H9 (cell line): ENCODE measurements at regions not wholly inside any gene's neighbourhood (a gene's known extent, or its start where the extent isn't known, plus 50 kb on each side); places are given as distances from the start of the nearest gene placed in this dataset.

Experiments
- DNase-seq: peaks from one replicate; pipeline ENCODE4 v3.0.0-alpha.2; 2017
- H2AFZ ChIP-seq: one replicate; pipeline ENCODE4 v1.6.1; 2013; ENCODE audit warnings: mild to moderate bottlenecking, low read length, control low read depth, moderate library complexity
- H2AK5ac ChIP-seq: 2 replicates; pipeline ENCODE4 v1.6.1; 2013; ENCODE audit warnings: low read length, control low read depth, mixed read lengths; ENCODE audit not compliant: insufficient read length
- H2BK120ac ChIP-seq: one replicate; pipeline ENCODE4 v1.6.1; 2013; ENCODE audit warnings: low read depth, mild to moderate bottlenecking, low read length, control low read depth, inconsistent platforms; ENCODE audit not compliant: poor library complexity, severe bottlenecking
- H2BK12ac ChIP-seq: 2 replicates; pipeline ENCODE4 v1.6.1; 2013; ENCODE audit warnings: low read length, control low read depth, mixed read lengths, low read depth; ENCODE audit not compliant: insufficient read length
- H2BK15ac ChIP-seq: 2 replicates; pipeline ENCODE4 v1.6.1; 2013; ENCODE audit warnings: low read depth, low read length, control low read depth
- H2BK20ac ChIP-seq: one replicate; pipeline ENCODE4 v1.6.1; 2013; ENCODE audit warnings: low read depth, mild to moderate bottlenecking, low read length, control low read depth, inconsistent platforms; ENCODE audit not compliant: poor library complexity, severe bottlenecking
- H2BK5ac ChIP-seq: 2 replicates; pipeline ENCODE4 v1.6.1; 2013; ENCODE audit warnings: low read length, control low read depth, mixed read lengths; ENCODE audit not compliant: insufficient read length
- H3K14ac ChIP-seq: 2 replicates; pipeline ENCODE4 v1.6.1; 2013; ENCODE audit warnings: low read length, control low read depth; ENCODE audit not compliant: insufficient read depth
- H3K18ac ChIP-seq: 2 replicates; pipeline ENCODE4 v1.6.1; 2013; ENCODE audit warnings: low read depth, mild to moderate bottlenecking, mixed read lengths, low read length, control low read depth; ENCODE audit not compliant: insufficient read length
- H3K23ac ChIP-seq: 2 replicates; pipeline ENCODE4 v1.6.1; 2013; ENCODE audit warnings: low read length, control low read depth, mixed read lengths, low read depth; ENCODE audit not compliant: insufficient read length
- H3K23me2 ChIP-seq: 2 replicates; pipeline ENCODE4 v1.6.1; 2013; ENCODE audit warnings: low read depth, mild to moderate bottlenecking, mixed read lengths, low read length, control low read depth; ENCODE audit not compliant: insufficient read length, poor library complexity, severe bottlenecking
- H3K27ac ChIP-seq: 2 replicates; pipeline ENCODE4 v1.5.1; 2013; ENCODE audit warnings: low read length, control low read depth, mixed read lengths, low read depth; ENCODE audit not compliant: insufficient read length
- H3K27me3 ChIP-seq: 2 replicates; pipeline ENCODE4 v1.6.1; 2013; ENCODE audit warnings: low read length, control low read depth, inconsistent platforms; ENCODE audit not compliant: insufficient read depth
- H3K4ac ChIP-seq: 2 replicates; pipeline ENCODE4 v1.6.1; 2013; ENCODE audit warnings: low read depth, mild to moderate bottlenecking, control low read depth, inconsistent platforms, low read length, moderate library complexity
- H3K4me1 ChIP-seq: 2 replicates; pipeline ENCODE4 v1.6.1; 2013; ENCODE audit warnings: low read length, control low read depth, inconsistent platforms; ENCODE audit not compliant: insufficient read depth
- H3K4me2 ChIP-seq: 2 replicates; pipeline ENCODE4 v1.6.1; 2013; ENCODE audit warnings: low read length, control low read depth, mixed read lengths; ENCODE audit not compliant: insufficient read length, insufficient read depth
- H3K56ac ChIP-seq: 2 replicates; pipeline ENCODE4 v1.6.1; 2013; ENCODE audit warnings: low read depth, mild to moderate bottlenecking, mixed read lengths, low read length, control low read depth; ENCODE audit not compliant: insufficient read length
- H3K79me1 ChIP-seq: 2 replicates; pipeline ENCODE4 v1.6.1; 2013; ENCODE audit warnings: low read depth, mild to moderate bottlenecking, moderate library complexity, low read length, control low read depth, inconsistent platforms; ENCODE audit not compliant: insufficient read depth, poor library complexity, severe bottlenecking
- H3K79me2 ChIP-seq: 2 replicates; pipeline ENCODE4 v1.6.1; 2013; ENCODE audit warnings: low read length, control low read depth, inconsistent platforms; ENCODE audit not compliant: insufficient read depth
- H3K9ac ChIP-seq: 2 replicates; pipeline ENCODE4 v1.6.1; 2013; ENCODE audit warnings: low read length, control low read depth, mixed read lengths; ENCODE audit not compliant: insufficient read length; ENCODE audit errors: extremely low read depth
- H3K9me3 ChIP-seq: one replicate; pipeline ENCODE4 v1.6.1; 2013; ENCODE audit warnings: low read depth, low read length, inconsistent platforms; ENCODE audit not compliant: control insufficient read depth
- H3T11ph ChIP-seq: one replicate; pipeline ENCODE4 v1.6.1; 2013; ENCODE audit warnings: mild to moderate bottlenecking, low read length, control low read depth, inconsistent platforms
- H4K20me1 ChIP-seq: one replicate; pipeline ENCODE4 v1.6.1; 2013; ENCODE audit not compliant: control insufficient read depth, insufficient read length, insufficient read depth
- H4K5ac ChIP-seq: 2 replicates; pipeline ENCODE4 v1.6.1; 2013; ENCODE audit warnings: low read depth, mild to moderate bottlenecking, mixed read lengths, low read length, control low read depth; ENCODE audit not compliant: insufficient read length
- H4K8ac ChIP-seq: replicated peaks from 2 replicates; pipeline ENCODE4 v1.6.1; 2013; ENCODE audit warnings: low read length, control low read depth, mixed read lengths, low read depth; ENCODE audit not compliant: insufficient read length
- H4K91ac ChIP-seq: 2 replicates; pipeline ENCODE4 v1.6.1; 2013; ENCODE audit warnings: low read depth, mild to moderate bottlenecking, moderate library complexity, mixed read lengths, low read length, control low read depth; ENCODE audit not compliant: insufficient read length
- H3K27ac Mint-ChIP-seq, 3 experiments: 2 replicates in 2 of 3; 3 replicates in 1 of 3; pipeline ENCODE4 v1.8.0; 2020 to 2021; ENCODE audit warnings: mixed read lengths in 3 of 3, mild to moderate bottlenecking in 1 of 3, moderate library complexity in 1 of 3
- H3K27me3 Mint-ChIP-seq: 2 replicates; pipeline ENCODE4 v1.8.0; 2021; ENCODE audit warnings: low read depth, mild to moderate bottlenecking, moderate library complexity, mixed read lengths
- H3K36me3 Mint-ChIP-seq, 3 experiments: 2 replicates in 2 of 3; 3 replicates in 1 of 3; pipeline ENCODE4 v1.8.0; 2020 to 2021; ENCODE audit warnings: low read depth in 3 of 3, mixed read lengths in 3 of 3; ENCODE audit not compliant: insufficient read depth in 1 of 3
- H3K4me1 Mint-ChIP-seq, 2 experiments: 2 replicates each; pipeline ENCODE4 v1.8.0; 2020; ENCODE audit warnings: mixed read lengths in 2 of 2
- H3K4me3 Mint-ChIP-seq, 2 experiments: 2 replicates in 1 of 2; 3 replicates in 1 of 2; pipeline ENCODE4 v1.8.0; 2020 to 2021; ENCODE audit warnings: mild to moderate bottlenecking in 2 of 2, mixed read lengths in 2 of 2, moderate library complexity in 1 of 2
- H3K9me3 Mint-ChIP-seq, 2 experiments: 2 replicates in 1 of 2; 3 replicates in 1 of 2; pipeline ENCODE4 v1.8.0; 2020; ENCODE audit warnings: mild to moderate bottlenecking in 2 of 2, mixed read lengths in 2 of 2, moderate library complexity in 1 of 2
- CTCF ChIP-seq: fragments of 200-600 bp; sonication (generic); conservative IDR thresholded peaks from 3 replicates; pipeline ENCODE4 v1.8.0; 2021; ENCODE audit warnings: antibody characterized with exemption, mild to moderate bottlenecking
- WGBS: extraction: QIAGEN DNeasy Blood & Tissue Kit; methylation state at CpG from one replicate; pipeline ENCODE4 v1.1.7; 2013; ENCODE audit warnings: missing lambda C conversion rate, low lambda C conversion rate, mixed read lengths; ENCODE audit not compliant: insufficient read length; ENCODE audit errors: extremely low coverage; 5-methylcytosine and 5-hydroxymethylcytosine counted together

- Histone ChIP-seq H4K91ac (no peak overlapping the region), H3K9ac (no peak overlapping the region)
Measured at GRCh38 chr1:58158506-58159433, 387.8 kb downstream of the OMA1 start.

More at GRCh38 chr1:58158506-58159433, 387.8 kb downstream of the OMA1 start:
- no peak overlapping the region for H3K18ac ChIP-seq
- H2AFZ ChIP-seq: no peak overlapping the region
- no peaks in the 10 kb centered on the region for H4K20me1 ChIP-seq
- no peaks in the 10 kb centered on the region for H3K79me1 ChIP-seq
- H2BK120ac ChIP-seq: no peak overlapping the region
- H2BK15ac ChIP-seq: no peak overlapping the region
- peaks cover 7% of the 10 kb centered on the region; the same call in 1 of the 2 replicates for H3K4me1 ChIP-seq
- H3K14ac ChIP-seq: no peak overlapping the region; the same call in 1 of the 2 replicates
- Mint-ChIP-seq H3K9me3 (no peaks in the 10 kb centered on the region), H3K27me3 (no peaks in the 10 kb centered on the region), H3K4me1 (peaks cover 42 to 58% of the 10 kb centered on the region in 2 experiments), H3K36me3 (no peaks in the 10 kb centered on the region), H3K4me3 (no peak overlapping the region), H3K27ac (no peak overlapping the region)
- no peaks in the 10 kb centered on the region for H3K9me3 ChIP-seq
- H3T11ph ChIP-seq: no peak overlapping the region
- WGBS: no CpG with 5 or more reads among the region's 11 CpGs
- no peaks in the 10 kb centered on the region for H3K27me3 ChIP-seq
- H3K23ac ChIP-seq: no peak overlapping the region
- H4K5ac ChIP-seq: no peak overlapping the region
- H3K27ac ChIP-seq: no peak overlapping the region
- no peak overlapping the region for H2BK20ac ChIP-seq
- no peak for TF ChIP-seq CTCF
- no peak overlapping the region for H2BK5ac ChIP-seq
- no peak overlapping the region for H3K56ac ChIP-seq
- no peak overlapping the region for H2AK5ac ChIP-seq
- no peak overlapping the region for H2BK12ac ChIP-seq
- no peak for DNase-seq
- no peaks in the 10 kb centered on the region for H3K79me2 ChIP-seq
- H3K4me2 ChIP-seq: no peak overlapping the region
- H3K23me2 ChIP-seq: no peaks in the 10 kb centered on the region
- H3K4ac ChIP-seq: no peak overlapping the region
- H4K8ac ChIP-seq: no peak overlapping the region
